Suprapubic skin (tissue), 2 donors: ENCODE measurements at regions not wholly inside any gene's neighbourhood (a gene's known extent, or its start where the extent isn't known, plus 50 kb on each side); places are given as distances from the start of the nearest gene placed in this dataset.

ENCODE experiments used
- EP300 ChIP-seq: sonication (generic); formaldehyde crosslinking; IDR thresholded peaks from one replicate; pipeline ENCODE4 v1.6.1; 2017; ENCODE audit warnings: antibody characterized with exemption
- POLR2A ChIP-seq, 2 donors: fragments of 450-650 bp; IDR thresholded peaks; one replicate each; pipeline ENCODE4 v1.6.1; 2017; ENCODE audit warnings: antibody characterized with exemption in 2 of 2, mild to moderate bottlenecking in 2 of 2, moderate library complexity in 2 of 2

- no peak for TF ChIP-seq EP300
- TF ChIP-seq POLR2A (IDR thresholded peaks at IDR 0.05), result no peak
Measured at GRCh38 chr20:60999250-60999649, 252.8 kb upstream of the CDH4 start.
